ENCODE measurements at regions not wholly inside any gene's neighbourhood (a gene's known extent, or its start where the extent isn't known, plus 50 kb on each side); places are given as distances from the start of the nearest gene placed in this dataset.

- TF ChIP-seq CTCF (IDR thresholded peaks at IDR 0.05): no peak
- TF ChIP-seq POLR2A (IDR thresholded peaks at IDR 0.05): no peak
Observed at GRCh38 chr22:27651486-27651885, 150.1 kb downstream of the MN1 start.
